Esophagus (tissue), 2 donors: ENCODE measurements at regions not wholly inside any gene's neighbourhood (a gene's known extent, or its start where the extent isn't known, plus 50 kb on each side); places are given as distances from the start of the nearest gene placed in this dataset.

Experiments
- H3K27ac ChIP-seq, 2 donors: one replicate each; pipeline ENCODE4 v1.5.1; 2013; ENCODE audit warnings: low read depth in 2 of 2, mild to moderate bottlenecking in 2 of 2, inconsistent platforms in 1 of 2, low read length in 1 of 2, moderate library complexity in 1 of 2
- H3K27me3 ChIP-seq, 2 donors: one replicate each; pipeline ENCODE4 v1.6.1; 2013; ENCODE audit warnings: low read length in 2 of 2, control low read depth in 1 of 2, mild to moderate bottlenecking in 1 of 2; ENCODE audit not compliant: insufficient read depth in 2 of 2, control insufficient read depth in 1 of 2
- H3K36me3 ChIP-seq, 2 donors: one replicate each; pipeline ENCODE4 v1.6.1; 2013; ENCODE audit warnings: low read length in 1 of 2; ENCODE audit not compliant: control insufficient read depth in 2 of 2, insufficient read depth in 2 of 2
- H3K4me1 ChIP-seq, 2 donors: one replicate each; pipeline ENCODE4 v1.6.1; 2013; ENCODE audit warnings: low read length in 1 of 2; ENCODE audit not compliant: control insufficient read depth in 2 of 2, insufficient read depth in 2 of 2
- H3K4me3 ChIP-seq, 2 donors: one replicate each; pipeline ENCODE4 v1.5.1; 2013; ENCODE audit warnings: low read length in 2 of 2, mild to moderate bottlenecking in 2 of 2, low read depth in 1 of 2, moderate library complexity in 1 of 2
- H3K9me3 ChIP-seq, 2 donors: one replicate each; pipeline ENCODE4 v1.6.1; 2013; ENCODE audit warnings: mild to moderate bottlenecking in 2 of 2, low read depth in 1 of 2, low read length in 1 of 2, moderate library complexity in 1 of 2; ENCODE audit not compliant: control insufficient read depth in 2 of 2, insufficient read depth in 1 of 2
- WGBS, 2 donors: extraction: QIAGEN DNeasy Blood & Tissue Kit; methylation state at CpG; one replicate each; pipeline ENCODE4 v1.1.7; 2013; 5-methylcytosine and 5-hydroxymethylcytosine counted together
- donor health status: healthy with polysubstance abuse.
- donor health status: Bipolar disorder and iron deficiency.

GRCh38 chr5:121741156-121741555 lies 110.5 kb upstream of the FTMT start:
- 78 to 82% methylated on average over 3 of the region's 3 CpGs for WGBS, 2 donors
- Histone ChIP-seq H3K4me3 (no peak overlapping the region), H3K36me3 (no peaks in the 10 kb centered on the region), H3K27ac (no peak overlapping the region), H3K4me1 (no peaks in the 10 kb centered on the region), H3K27me3 (no peaks in the 10 kb centered on the region), H3K9me3 (no peaks in the 10 kb centered on the region)

GRCh38 chr5:121744577-121744976 lies 107.1 kb upstream of the FTMT start:
- H3K4me3 ChIP-seq: no peak overlapping the region
- no peaks in the 10 kb centered on the region for H3K36me3 ChIP-seq
- H3K9me3 ChIP-seq: no peaks in the 10 kb centered on the region
- no peaks in the 10 kb centered on the region for H3K27me3 ChIP-seq
- H3K4me1 ChIP-seq: no peaks in the 10 kb centered on the region
- H3K27ac ChIP-seq: no peak overlapping the region

GRCh38 chr5:121745407-121745806 lies 106.3 kb upstream of the FTMT start:
- H3K4me3 ChIP-seq: no peak overlapping the region
- 79 to 85% methylated on average over 1 of the region's 1 CpG for WGBS, 2 donors
- H3K36me3 ChIP-seq: no peaks in the 10 kb centered on the region
- no peak overlapping the region for H3K27ac ChIP-seq
- no peaks in the 10 kb centered on the region for H3K27me3 ChIP-seq
- no peaks in the 10 kb centered on the region for H3K4me1 ChIP-seq
- no peaks in the 10 kb centered on the region for H3K9me3 ChIP-seq

GRCh38 chr5:121746763-121747162 lies 104.9 kb upstream of the FTMT start:
- no peaks in the 10 kb centered on the region for H3K36me3 ChIP-seq
- H3K4me3 ChIP-seq: no peak overlapping the region
- H3K27me3 ChIP-seq: no peaks in the 10 kb centered on the region
- no peak overlapping the region for H3K27ac ChIP-seq
- H3K9me3 ChIP-seq: no peaks in the 10 kb centered on the region
- no peaks in the 10 kb centered on the region for H3K4me1 ChIP-seq

- Histone ChIP-seq H3K27ac (no peak overlapping the region), H3K4me3 (no peak overlapping the region), H3K36me3 (no peaks in the 10 kb centered on the region), H3K4me1 (no peaks in the 10 kb centered on the region), H3K27me3 (no peaks in the 10 kb centered on the region), H3K9me3 (no peaks in the 10 kb centered on the region)
Measured at GRCh38 chr5:121748686-121749085, 103.0 kb upstream of the FTMT start.

- Histone ChIP-seq H3K4me3 (no peak overlapping the region), H3K9me3 (no peaks in the 10 kb centered on the region), H3K27ac (no peak overlapping the region), H3K4me1 (no peaks in the 10 kb centered on the region), H3K36me3 (no peaks in the 10 kb centered on the region), H3K27me3 (no peaks in the 10 kb centered on the region)
- 84 to 94% methylated on average over 1 of the region's 1 CpG for WGBS, 2 donors
Measured at GRCh38 chr5:121752149-121752548, 99.5 kb upstream of the FTMT start.

- WGBS, 2 donors: 86 to 87% methylated on average over 4 of the region's 4 CpGs
Measured at GRCh38 chr5:121755266-121755665, 96.4 kb upstream of the FTMT start.

GRCh38 chr5:121757753-121758152 lies 93.9 kb upstream of the FTMT start:
- H3K9me3 ChIP-seq: no peaks in the 10 kb centered on the region
- no peak overlapping the region for H3K4me3 ChIP-seq
- no peaks in the 10 kb centered on the region for H3K4me1 ChIP-seq
- no peak overlapping the region for H3K27ac ChIP-seq
- 88 to 94% methylated on average over 2 of the region's 2 CpGs for WGBS, 2 donors
- no peaks in the 10 kb centered on the region for H3K27me3 ChIP-seq
- H3K36me3 ChIP-seq: no peaks in the 10 kb centered on the region

More at GRCh38 chr5:121755266-121755665, 96.4 kb upstream of the FTMT start:
- no peaks in the 10 kb centered on the region for H3K27me3 ChIP-seq
- no peak overlapping the region for H3K4me3 ChIP-seq
- H3K4me1 ChIP-seq: no peaks in the 10 kb centered on the region
- H3K27ac ChIP-seq: no peak overlapping the region
- H3K9me3 ChIP-seq: no peaks in the 10 kb centered on the region
- no peaks in the 10 kb centered on the region for H3K36me3 ChIP-seq

GRCh38 chr5:121758615-121759014 lies 93.1 kb upstream of the FTMT start:
- no peak overlapping the region for H3K4me3 ChIP-seq
- H3K36me3 ChIP-seq: no peaks in the 10 kb centered on the region
- no peak overlapping the region for H3K27ac ChIP-seq
- H3K4me1 ChIP-seq: no peaks in the 10 kb centered on the region
- H3K27me3 ChIP-seq: no peaks in the 10 kb centered on the region
- 69 to 76% methylated on average over 6 of the region's 6 CpGs for WGBS, 2 donors
- H3K9me3 ChIP-seq: no peaks in the 10 kb centered on the region

GRCh38 chr5:121762426-121762825 lies 89.3 kb upstream of the FTMT start:
- WGBS, 2 donors: 84 to 86% methylated on average over 1 of the region's 1 CpG
- Histone ChIP-seq H3K27me3 (no peaks in the 10 kb centered on the region), H3K27ac (no peak overlapping the region), H3K36me3 (no peaks in the 10 kb centered on the region), H3K4me1 (no peaks in the 10 kb centered on the region), H3K4me3 (no peak overlapping the region), H3K9me3 (no peaks in the 10 kb centered on the region)
